ENCODE measurements at regions not wholly inside any gene's neighbourhood (a gene's known extent, or its start where the extent isn't known, plus 50 kb on each side); places are given as distances from the start of the nearest gene placed in this dataset.
"Not testable (repeated sequence)": the region's sequence is repeated elsewhere in the genome, so short reads cannot be mapped to it uniquely, and the experiment has no call there.

- no peak for DNase-seq (ENCODE audit: low read depth, low spot score)
Measured at GRCh38 chr6:134675110-134676054, 274.5 kb downstream of the ALDH8A1 start.

DNA sequence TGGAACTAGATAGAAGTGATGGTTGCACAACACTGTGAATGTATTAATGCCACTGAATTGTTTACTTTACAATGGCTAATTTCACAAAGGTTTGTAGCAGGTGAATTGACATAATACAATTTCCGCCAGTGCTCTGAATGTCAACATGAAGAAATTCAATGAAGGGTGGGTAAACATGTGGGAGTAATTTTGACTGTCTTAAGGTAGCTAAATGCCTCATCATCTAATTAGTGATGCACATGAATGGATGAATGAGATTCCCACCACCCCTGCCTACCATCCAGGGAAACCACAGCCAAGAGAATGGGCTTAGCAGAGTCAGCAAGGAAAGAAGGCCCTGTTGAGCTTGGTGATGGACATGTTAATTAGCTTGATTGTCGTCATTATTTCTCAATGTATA lies 275.3 kb downstream of the ALDH8A1 start:
- no peak for DNase-seq (ENCODE audit: low read depth, low spot score)

DNA sequence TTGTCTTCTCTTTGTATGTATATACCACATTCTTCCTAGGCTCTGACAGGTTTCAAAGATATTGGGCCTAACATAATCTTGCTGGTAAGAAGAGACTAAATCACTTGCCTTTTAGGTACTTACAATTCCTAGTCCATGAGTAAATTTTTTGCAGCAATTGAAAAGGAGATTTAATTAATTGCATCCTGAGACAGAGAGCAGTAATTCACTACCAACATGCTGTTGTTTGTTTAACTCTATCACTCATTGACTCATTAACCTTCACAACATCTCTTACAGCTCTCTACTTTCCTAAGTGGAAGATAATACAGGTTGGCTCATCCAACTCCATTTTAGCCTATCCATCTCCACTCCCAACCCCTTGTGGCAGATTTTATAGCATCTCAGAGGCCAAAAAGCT lies 280.4 kb downstream of the ALDH8A1 start:
- DNase-seq (ENCODE audit: low read depth, low spot score): no peak

DNA sequence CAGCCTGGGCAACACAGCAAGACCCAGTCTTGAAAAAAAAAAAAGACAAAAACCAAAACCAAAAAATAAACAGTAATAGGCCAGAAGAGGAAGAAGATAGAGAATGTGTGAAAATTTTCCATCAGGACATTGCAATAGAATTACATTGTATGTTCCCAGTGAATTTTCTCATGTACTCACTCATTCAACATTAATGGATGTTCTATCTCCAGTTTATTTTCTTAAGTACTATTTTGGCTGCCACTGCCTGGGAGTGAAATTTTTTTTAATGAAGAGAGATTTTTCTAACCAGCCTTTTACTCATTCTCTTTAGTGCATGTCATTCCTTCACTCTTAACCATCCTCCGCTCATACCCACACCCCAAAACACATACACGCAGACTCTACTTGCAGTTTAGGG lies 282.8 kb downstream of the ALDH8A1 start:
- no peak for DNase-seq (ENCODE audit: low read depth, low spot score)

DNA sequence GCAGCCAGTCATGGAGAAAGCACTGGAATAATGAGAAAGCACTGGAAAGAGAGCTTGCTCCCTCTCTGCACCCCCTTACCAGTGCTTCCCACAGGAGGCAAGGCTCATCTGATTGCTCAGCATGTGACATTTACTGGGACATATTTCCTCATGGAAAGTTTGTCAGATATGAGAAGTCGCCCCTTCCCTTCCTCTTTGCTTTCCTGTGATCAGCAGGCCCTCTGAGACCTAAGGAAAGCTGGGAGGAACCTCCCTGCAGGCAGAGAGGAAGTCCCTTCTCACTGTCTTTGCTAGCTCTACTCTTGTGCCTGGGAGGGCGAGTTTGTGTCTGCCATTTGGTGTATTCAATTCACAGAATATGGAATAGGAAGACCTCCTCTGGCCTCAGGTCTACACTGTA lies 283.8 kb downstream of the ALDH8A1 start:
- no peak for DNase-seq (ENCODE audit: low read depth, low spot score)

GRCh38 chr6:134665029-134665723 lies 284.7 kb downstream of the ALDH8A1 start:
- no peak for DNase-seq (ENCODE audit: low read depth, low spot score)

- DNase-seq (ENCODE audit: low read depth, low spot score): no peak
Measured at GRCh38 chr6:134663800-134664535, 285.9 kb downstream of the ALDH8A1 start.

GRCh38 chr6:134663356-134663755 lies 286.5 kb downstream of the ALDH8A1 start:
- no peak for DNase-seq (ENCODE audit: low read depth, low spot score)

- DNase-seq (ENCODE audit: low read depth, low spot score): no peak
Measured at GRCh38 chr6:134662077-134662700, 287.7 kb downstream of the ALDH8A1 start.

- DNase-seq (ENCODE audit: low read depth, low spot score): not testable (repeated sequence)
Measured at GRCh38 chr6:134659885-134660284, 290.0 kb downstream of the ALDH8A1 start.

DNA sequence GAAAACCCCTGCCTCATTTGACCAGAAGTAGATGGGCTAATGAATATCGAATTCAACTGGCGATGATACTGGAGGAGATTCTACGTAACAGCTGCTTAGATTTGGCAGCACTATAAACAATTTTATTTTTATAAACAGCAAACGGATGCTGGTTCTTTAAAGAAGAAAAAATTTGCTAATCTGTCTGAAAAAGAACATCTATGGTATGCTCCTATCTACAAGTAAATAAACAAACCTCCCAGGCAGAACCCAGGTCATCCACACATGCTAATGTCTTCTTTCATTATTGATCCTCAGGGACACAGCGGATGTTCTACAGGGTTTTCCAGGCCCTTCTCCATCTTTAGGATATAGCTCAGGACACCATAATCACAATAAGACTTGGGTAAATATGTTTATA lies 291.3 kb downstream of the ALDH8A1 start:
- no peak for DNase-seq (ENCODE audit: low read depth, low spot score)

DNA sequence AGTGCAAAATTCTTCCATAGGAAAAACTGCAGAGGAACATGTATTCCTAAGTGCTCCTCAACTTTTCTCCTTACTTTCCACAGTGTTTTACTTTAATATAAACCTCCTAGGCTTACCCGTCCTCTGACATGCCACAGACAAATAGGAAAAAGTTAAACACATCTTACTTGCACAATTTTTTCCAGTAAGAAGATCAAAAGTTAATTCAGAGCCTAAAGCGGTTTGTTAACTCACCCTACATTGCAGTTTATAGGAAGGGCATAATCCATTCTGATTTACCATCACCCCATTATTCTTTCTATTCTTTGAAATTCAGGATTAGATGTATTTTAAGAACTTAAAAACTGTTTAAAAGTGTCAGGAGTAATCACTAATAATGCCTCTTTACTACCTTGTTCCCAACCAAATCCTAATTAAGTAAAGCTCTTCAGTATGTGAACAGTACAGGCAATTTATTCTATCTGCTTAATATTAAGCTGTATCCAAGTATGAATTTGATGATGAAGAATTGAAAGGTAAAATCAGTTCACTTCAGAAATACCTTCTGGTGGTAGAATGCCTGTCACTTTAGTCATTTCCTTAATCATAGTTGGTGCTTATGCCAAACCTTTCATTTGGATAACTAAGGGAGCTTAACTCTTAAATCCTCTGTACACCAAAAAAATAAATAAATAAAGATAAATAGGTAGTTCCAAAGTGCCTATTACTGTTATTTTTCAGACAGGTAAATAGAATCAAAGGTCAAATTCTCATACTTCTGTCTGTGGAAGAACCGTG lies 292.0 kb downstream of the ALDH8A1 start:
- DNase-seq (ENCODE audit: low read depth, low spot score): no peak

- DNase-seq (ENCODE audit: low read depth, low spot score): no peak
Measured at GRCh38 chr6:134657343-134657742, 292.6 kb downstream of the ALDH8A1 start.

GRCh38 chr6:134654751-134655150 lies 295.1 kb downstream of the ALDH8A1 start:
- no peak for DNase-seq (ENCODE audit: low read depth, low spot score)

DNA sequence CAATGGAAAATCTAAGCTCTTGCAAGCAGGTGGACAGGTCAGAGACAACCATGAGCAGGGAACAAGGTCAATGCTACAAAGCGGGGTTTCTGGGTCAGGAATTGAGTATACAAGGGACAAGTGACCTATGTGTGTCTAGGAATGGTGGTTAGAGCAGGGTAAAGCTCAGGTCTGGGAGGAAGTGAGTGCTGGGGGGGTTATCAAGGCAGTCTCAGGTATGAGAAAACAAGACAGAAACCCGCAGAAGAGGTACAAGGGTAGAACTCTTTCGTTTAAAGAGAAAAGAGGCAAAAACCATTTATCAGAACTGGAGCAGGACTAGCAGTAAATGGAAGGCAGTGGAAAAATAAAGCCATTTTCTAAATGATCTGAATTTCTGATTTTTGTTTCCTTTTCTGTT lies 298.4 kb downstream of the ALDH8A1 start:
- no peak for DNase-seq (ENCODE audit: low read depth, low spot score)

GRCh38 chr6:134647861-134648260 lies 302.0 kb downstream of the ALDH8A1 start:
- DNase-seq (ENCODE audit: low read depth, low spot score): no peak

DNA sequence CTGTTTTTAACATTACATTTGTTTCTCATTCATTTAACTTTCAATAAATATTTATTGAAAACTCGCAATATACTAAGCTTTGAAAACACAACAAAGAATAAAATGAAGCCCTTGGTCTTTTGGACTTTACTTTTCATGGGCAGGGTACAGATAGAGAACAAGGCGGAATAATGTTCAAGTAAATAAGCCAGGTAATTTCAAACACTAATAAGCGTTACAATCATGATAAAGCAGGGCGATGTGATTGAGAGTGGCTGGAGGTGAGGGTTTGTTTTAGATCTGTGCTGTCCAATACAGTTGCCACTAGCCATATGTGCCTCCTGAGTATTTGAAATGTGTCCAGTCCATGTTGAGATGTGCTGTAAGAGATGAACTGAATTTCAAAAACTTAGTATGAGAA lies 307.1 kb downstream of the ALDH8A1 start:
- DNase-seq (ENCODE audit: low read depth, low spot score): no peak

- DNase-seq (ENCODE audit: low read depth, low spot score): no peak
Measured at GRCh38 chr6:134642279-134642678, 307.6 kb downstream of the ALDH8A1 start.

DNA sequence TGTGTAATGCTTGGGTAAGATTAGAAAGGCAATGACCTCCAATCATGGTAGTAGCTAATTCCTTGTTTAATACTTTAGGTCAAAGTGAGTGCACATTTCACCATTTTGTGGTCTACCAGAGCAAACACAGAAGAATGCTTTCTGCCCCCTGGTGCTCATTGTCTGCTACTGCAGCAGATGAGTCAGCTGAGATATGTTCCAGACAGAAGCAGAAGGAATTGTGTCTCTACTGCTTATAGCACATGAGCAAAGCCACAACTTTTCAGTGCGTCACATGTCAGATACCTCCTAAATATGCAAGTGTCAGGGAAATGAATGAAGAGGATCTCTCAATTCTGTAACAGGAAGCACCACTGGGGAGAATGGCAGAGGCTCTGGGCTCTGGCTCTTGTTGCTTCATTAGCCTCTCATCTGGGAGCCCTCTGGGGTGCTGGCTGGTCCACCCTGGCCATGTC lies 308.9 kb downstream of the ALDH8A1 start:
- peak; percentile 17 for DNase-seq (ENCODE audit: low read depth, low spot score)

- DNase-seq (ENCODE audit: low read depth, low spot score): no peak
Measured at GRCh38 chr6:134640229-134640628, 309.7 kb downstream of the ALDH8A1 start.
